SH-SY5Y (cell line): ENCODE measurements at regions not wholly inside any gene's neighbourhood (a gene's known extent, or its start where the extent isn't known, plus 50 kb on each side); places are given as distances from the start of the nearest gene placed in this dataset.

Experiments
- GATA2 ChIP-seq: IDR thresholded peaks from 2 replicates; pipeline ENCODE4 v1.6.1; 2011; ENCODE audit warnings: mild to moderate bottlenecking, low read depth, low read length
- GATA3 ChIP-seq: IDR thresholded peaks from 2 replicates; pipeline ENCODE4 v1.6.1; 2011; ENCODE audit warnings: low read depth, mild to moderate bottlenecking, low read length, moderate library complexity

GRCh38 chr4:78703079-78703478, 73.1 kb upstream of the BMP2K start:
- TF ChIP-seq GATA3 (no peak), GATA2 (no peak)
